ENCODE measurements at regions not wholly inside any gene's neighbourhood (a gene's known extent, or its start where the extent isn't known, plus 50 kb on each side); places are given as distances from the start of the nearest gene placed in this dataset.

- ChIA-PET CTCF (interaction anchor here (1.1 kb wide), 1 partner anchor 238 kb away, joined by 3 read pairs; no protein-coding TSS in a partner anchor), POLR2A (no interaction called here)
- no peak for DNase-seq
- Mint-ChIP-seq H3K27me3 (no peaks in the 10 kb centered on the region), H3K27ac (no peak overlapping the region), H3K36me3 (ENCODE audit: low read depth) (no peaks in the 10 kb centered on the region), H3K4me1 (ENCODE audit: low read depth) (peaks cover 18% of the 10 kb centered on the region), H3K4me3 (no peak overlapping the region), H3K9me3 (peaks cover 3% of the 10 kb centered on the region)
- intact Hi-C loops (cut with micrococcal nuclease) = no loop called here
- TF ChIP-seq CTCF (IDR thresholded peaks at IDR 0.05) = no peak
- ATAC-seq = no peak
These were observed 60.4 kb downstream of the FOS start for GRCh38 chr14:75339059-75339458.

GRCh38 chr14:75340921-75341320 is 62.3 kb downstream of the FOS start:
- no peak for TF ChIP-seq CTCF (IDR thresholded peaks at IDR 0.05)
- DNase-seq (no peak), ATAC-seq (no peak)
- H3K27me3 Mint-ChIP-seq = no peaks in the 10 kb centered on the region
- intact Hi-C loops (cut with micrococcal nuclease) = no loop called here
- ChIA-PET POLR2A (no interaction called here), CTCF (no interaction called here)
- H3K9me3 Mint-ChIP-seq = peaks cover 5% of the 10 kb centered on the region
- H3K36me3 Mint-ChIP-seq (ENCODE audit: low read depth) = no peaks in the 10 kb centered on the region
- peaks cover 3% of the 10 kb centered on the region for H3K4me1 Mint-ChIP-seq (ENCODE audit: low read depth)
- no peak overlapping the region for H3K4me3 Mint-ChIP-seq
- H3K27ac Mint-ChIP-seq = no peak overlapping the region

GRCh38 chr14:75341620-75342019 is 63.0 kb downstream of the FOS start:
- POLR2A ChIA-PET = no interaction called here

GRCh38 chr14:75342762-75343599 is 64.4 kb downstream of the FOS start:
- ATAC-seq (no peak), DNase-seq (no peak)
- Mint-ChIP-seq H3K36me3 (ENCODE audit: low read depth) (no peaks in the 10 kb centered on the region), H3K4me1 (ENCODE audit: low read depth) (peaks cover 3% of the 10 kb centered on the region), H3K27ac (no peak overlapping the region), H3K27me3 (no peaks in the 10 kb centered on the region), H3K4me3 (no peak overlapping the region), H3K9me3 (peaks cover 2% of the 10 kb centered on the region)
- CTCF ChIA-PET = interaction anchor here (0.8 to 1.4 kb wide), 3 partner anchors 35 to 146 kb away, joined by 3 to 4 read pairs (median 3); no protein-coding TSS in a partner anchor
- POLR2A ChIA-PET = no interaction called here
- intact Hi-C loops (cut with micrococcal nuclease) = no loop called here
- TF ChIP-seq CTCF (IDR thresholded peaks at IDR 0.05) = no peak

More at GRCh38 chr14:75341620-75342019, 63.0 kb downstream of the FOS start:
- H3K4me1 Mint-ChIP-seq (ENCODE audit: low read depth) = peaks cover 3% of the 10 kb centered on the region
- H3K4me3 Mint-ChIP-seq = no peak overlapping the region
- ATAC-seq (no peak), DNase-seq (no peak)
- CTCF ChIA-PET = no interaction called here
- intact Hi-C loops (cut with micrococcal nuclease) = no loop called here
- no peaks in the 10 kb centered on the region for H3K27me3 Mint-ChIP-seq
- H3K9me3 Mint-ChIP-seq = peaks cover 5% of the 10 kb centered on the region
- no peak for TF ChIP-seq CTCF (IDR thresholded peaks at IDR 0.05)
- no peak overlapping the region for H3K27ac Mint-ChIP-seq
- H3K36me3 Mint-ChIP-seq (ENCODE audit: low read depth) = no peaks in the 10 kb centered on the region

- H3K27me3 Mint-ChIP-seq = no peaks in the 10 kb centered on the region
- no peak overlapping the region for H3K27ac Mint-ChIP-seq
- ChIA-PET POLR2A (no interaction called here), CTCF (interaction anchor here (0.8 kb wide), 1 partner anchor 36 kb away, joined by 3 read pairs; no protein-coding TSS in a partner anchor)
- DNase-seq (no peak), ATAC-seq (no peak)
- H3K4me3 Mint-ChIP-seq = no peak overlapping the region
- H3K9me3 Mint-ChIP-seq = peaks cover 2% of the 10 kb centered on the region
- H3K4me1 Mint-ChIP-seq (ENCODE audit: low read depth) = peaks cover 3% of the 10 kb centered on the region
- intact Hi-C loops (cut with micrococcal nuclease) = no loop called here
- no peak for TF ChIP-seq CTCF (IDR thresholded peaks at IDR 0.05)
- no peaks in the 10 kb centered on the region for H3K36me3 Mint-ChIP-seq (ENCODE audit: low read depth)
These were observed 65.3 kb downstream of the FOS start for GRCh38 chr14:75343911-75344310.

All from activated CD8-positive, alpha-beta T cell treated with anti-CD3 and anti-CD28 coated beads for 36 hours (primary cell).